Endothelial cell of umbilical vein (primary cell): ENCODE measurements at regions not wholly inside any gene's neighbourhood (a gene's known extent, or its start where the extent isn't known, plus 50 kb on each side); places are given as distances from the start of the nearest gene placed in this dataset.

Experiments
- CTCF ChIP-seq, 2 donors: IDR thresholded peaks; 1 replicate in 1 of 2; 2 replicates in 1 of 2; pipeline ENCODE4 v1.5.1; 2011; ENCODE audit warnings: low read length in 2 of 2, mild to moderate bottlenecking in 2 of 2, moderate library complexity in 2 of 2, control low read depth in 1 of 2, inconsistent platforms in 1 of 2, low read depth in 1 of 2; ENCODE audit not compliant: insufficient read depth in 1 of 2; ENCODE audit errors: extremely low read depth in 1 of 2
- EZH2 ChIP-seq: IDR thresholded peaks from 2 replicates; pipeline ENCODE4 v1.6.1; 2012; ENCODE audit warnings: borderline replicate concordance, low read depth, mild to moderate bottlenecking, moderate library complexity, low read length, inconsistent platforms; ENCODE audit not compliant: severe bottlenecking
- FOS ChIP-seq: IDR thresholded peaks from 2 replicates; pipeline ENCODE4 v1.6.1; 2011; ENCODE audit warnings: mild to moderate bottlenecking, low read length, moderate library complexity, borderline replicate concordance; ENCODE audit not compliant: insufficient read depth
- JUN ChIP-seq: IDR thresholded peaks from 2 replicates; pipeline ENCODE4 v1.6.1; 2011; ENCODE audit warnings: borderline replicate concordance, low read depth; ENCODE audit not compliant: insufficient read length, insufficient read depth
- MYC ChIP-seq: IDR thresholded peaks from one replicate; pipeline ENCODE4 v1.6.1; 2011; ENCODE audit warnings: mild to moderate bottlenecking, low read depth, low read length
- POLR2A ChIP-seq: IDR thresholded peaks from 2 replicates; pipeline ENCODE4 v1.6.1; 2012; ENCODE audit warnings: low read depth, mild to moderate bottlenecking, control low read depth, low read length
- POLR2AphosphoS5 ChIP-seq: IDR thresholded peaks from 2 replicates; pipeline ENCODE4 v1.6.1; 2012; ENCODE audit warnings: low read depth, mild to moderate bottlenecking, control low read depth, low read length, moderate library complexity; ENCODE audit not compliant: insufficient read depth

GRCh38 chr13:58455094-58455493 lies 823.5 kb downstream of the PCDH17 start:
- TF ChIP-seq CTCF (IDR thresholded peaks at IDR 0.05; ENCODE audit: extremely low read depth in 1 of 2, insufficient read depth in 1 of 2, low read depth in 1 of 2, low read length in 2 of 2) = no peak
- no peak for TF ChIP-seq JUN
- TF ChIP-seq FOS = no peak
- TF ChIP-seq POLR2A = no peak
- no peak for TF ChIP-seq EZH2
- TF ChIP-seq POLR2AphosphoS5 = no peak
- TF ChIP-seq MYC = no peak
